ENCODE measurements at regions not wholly inside any gene's neighbourhood (a gene's known extent, or its start where the extent isn't known, plus 50 kb on each side); places are given as distances from the start of the nearest gene placed in this dataset.

DNA sequence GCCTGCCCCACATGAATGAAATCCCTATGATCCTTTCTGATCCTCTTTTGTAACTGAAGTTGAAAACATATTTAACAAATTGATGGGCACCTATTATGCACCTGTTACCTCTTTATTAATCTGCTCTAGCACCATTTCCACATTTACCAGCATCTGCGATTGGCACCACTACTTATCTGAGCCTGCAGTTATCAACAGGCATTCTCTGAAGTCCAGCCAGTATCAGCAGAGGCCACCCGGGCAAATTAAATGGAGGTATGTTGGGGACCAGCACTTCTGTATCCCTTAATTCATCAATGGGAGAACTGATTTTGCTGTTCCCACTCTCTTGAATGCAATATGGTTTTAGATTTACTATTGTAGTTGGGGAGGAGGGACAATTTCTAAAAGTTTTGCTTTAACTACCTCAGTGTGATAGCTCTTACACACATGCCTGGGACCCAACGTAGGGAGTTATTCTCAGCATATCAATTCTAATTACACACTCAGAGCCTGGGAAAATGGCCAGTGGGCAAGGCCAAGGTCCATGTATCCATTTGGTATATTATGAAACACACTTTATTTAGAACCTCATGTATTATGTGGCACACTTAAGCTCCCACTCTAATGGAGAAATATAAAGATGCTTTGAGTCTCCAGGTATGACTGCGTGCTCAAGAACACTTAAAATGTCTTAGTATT is 1927.1 kb upstream of the PCDH7 start:
- TF ChIP-seq, protein P1, sequence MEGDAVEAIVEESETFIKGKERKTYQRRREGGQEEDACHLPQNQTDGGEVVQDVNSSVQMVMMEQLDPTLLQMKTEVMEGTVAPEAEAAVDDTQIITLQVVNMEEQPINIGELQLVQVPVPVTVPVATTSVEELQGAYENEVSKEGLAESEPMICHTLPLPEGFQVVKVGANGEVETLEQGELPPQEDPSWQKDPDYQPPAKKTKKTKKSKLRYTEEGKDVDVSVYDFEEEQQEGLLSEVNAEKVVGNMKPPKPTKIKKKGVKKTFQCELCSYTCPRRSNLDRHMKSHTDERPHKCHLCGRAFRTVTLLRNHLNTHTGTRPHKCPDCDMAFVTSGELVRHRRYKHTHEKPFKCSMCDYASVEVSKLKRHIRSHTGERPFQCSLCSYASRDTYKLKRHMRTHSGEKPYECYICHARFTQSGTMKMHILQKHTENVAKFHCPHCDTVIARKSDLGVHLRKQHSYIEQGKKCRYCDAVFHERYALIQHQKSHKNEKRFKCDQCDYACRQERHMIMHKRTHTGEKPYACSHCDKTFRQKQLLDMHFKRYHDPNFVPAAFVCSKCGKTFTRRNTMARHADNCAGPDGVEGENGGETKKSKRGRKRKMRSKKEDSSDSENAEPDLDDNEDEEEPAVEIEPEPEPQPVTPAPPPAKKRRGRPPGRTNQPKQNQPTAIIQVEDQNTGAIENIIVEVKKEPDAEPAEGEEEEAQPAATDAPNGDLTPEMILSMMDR (IDR thresholded peaks at IDR 0.05) = no peak

DNA sequence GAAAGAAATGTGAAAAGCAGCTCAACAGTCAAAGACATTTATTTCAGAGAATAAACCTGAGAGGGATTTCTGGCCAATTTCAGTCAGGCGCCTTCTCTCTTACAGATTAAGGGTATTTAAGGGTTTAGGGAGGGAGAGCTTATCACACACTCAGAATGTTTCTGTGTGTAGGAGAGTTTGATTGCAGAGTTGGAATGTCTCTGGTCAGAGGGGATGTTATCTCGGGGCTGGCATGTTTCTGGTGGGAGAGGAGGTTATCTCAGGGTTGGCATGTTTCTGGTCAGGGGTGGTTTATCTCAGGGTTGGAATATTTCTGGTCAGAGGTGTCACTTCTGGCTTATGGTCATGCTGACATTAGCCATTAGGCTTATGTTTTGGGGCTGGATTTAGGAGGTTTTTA is 1920.5 kb upstream of the PCDH7 start:
- TF ChIP-seq, protein P1 (IDR thresholded peaks at IDR 0.05) = no peak

DNA sequence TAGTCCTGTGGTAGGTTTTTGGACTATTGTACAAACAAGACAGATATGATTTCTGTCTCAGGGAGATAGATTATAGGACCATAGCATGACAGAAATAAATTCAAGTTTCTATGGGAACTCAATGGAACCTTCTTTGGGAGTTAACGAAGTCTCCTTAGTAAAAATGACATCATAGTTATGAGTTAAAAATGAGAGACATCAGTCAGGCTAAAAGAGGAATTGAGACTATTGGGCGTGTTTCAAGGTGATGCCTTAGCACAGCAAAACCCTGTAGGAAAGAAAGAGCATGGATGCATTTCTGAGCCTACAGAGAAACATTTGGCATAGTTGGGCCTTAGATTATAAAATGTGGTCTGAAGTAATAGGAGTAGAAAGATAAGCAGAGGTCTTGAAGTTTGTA is 1909.1 kb upstream of the PCDH7 start:
- TF ChIP-seq, protein P1 (IDR thresholded peaks at IDR 0.05) = no peak

DNA sequence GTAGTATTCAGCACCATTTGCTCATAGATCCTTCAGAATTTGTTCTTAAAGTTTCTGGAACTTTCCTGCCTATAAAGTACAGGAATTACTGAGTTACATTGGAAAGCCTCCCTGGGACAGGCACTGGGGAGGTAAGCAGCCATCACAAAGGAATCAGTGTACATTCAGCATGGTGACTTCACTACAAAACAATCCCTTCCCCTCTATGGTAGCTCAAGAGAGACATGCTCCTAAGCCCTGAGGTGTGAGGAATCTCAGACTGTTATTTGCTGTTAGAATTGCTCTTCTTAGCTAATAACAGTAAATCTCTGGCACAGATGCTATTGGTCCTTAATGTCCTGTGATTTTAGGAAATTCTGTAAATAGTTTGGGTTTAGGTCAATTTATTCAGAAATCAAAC is 1898.0 kb upstream of the PCDH7 start:
- TF ChIP-seq, protein P1 (IDR thresholded peaks at IDR 0.05) = no peak

DNA sequence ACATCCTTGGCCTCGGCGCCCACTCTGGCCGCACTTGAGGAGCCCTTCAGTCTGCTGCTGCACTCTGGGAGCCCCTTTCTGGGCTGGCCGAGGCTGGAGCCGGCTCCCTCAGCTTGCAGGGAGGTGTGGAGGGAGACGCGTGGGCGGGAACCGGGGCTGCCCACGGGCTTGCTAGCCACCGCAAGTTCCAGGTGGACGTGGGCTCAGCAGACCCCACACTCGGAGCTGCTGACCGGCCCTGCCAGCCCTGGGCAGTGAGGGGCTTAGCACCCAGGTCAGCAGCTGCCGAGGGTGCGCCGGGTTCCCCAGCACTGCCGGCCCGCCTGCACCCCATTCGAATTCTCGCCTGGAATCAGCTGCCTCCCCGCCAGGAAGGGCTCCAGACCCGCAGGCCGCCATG is 1892.3 kb upstream of the PCDH7 start:
- TF ChIP-seq, protein P1 (IDR thresholded peaks at IDR 0.05) = no peak

DNA sequence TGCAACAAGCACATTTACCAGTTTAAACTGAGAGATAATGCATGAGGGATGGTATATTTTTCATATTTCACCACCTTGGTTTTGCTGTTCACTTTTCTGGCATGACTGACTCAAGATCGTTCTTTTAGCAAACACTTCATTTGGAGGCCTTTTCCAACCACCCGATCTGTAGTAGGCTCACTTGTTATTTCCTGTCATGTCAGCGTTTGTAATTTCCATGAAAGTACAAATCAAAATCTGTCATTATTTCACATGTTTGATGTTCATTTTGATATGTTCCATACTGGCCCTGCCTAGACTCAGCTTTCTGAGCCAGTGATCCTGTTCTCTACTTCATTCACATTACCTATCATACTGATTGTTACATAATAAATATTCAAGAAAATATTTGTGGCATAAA is 1888.3 kb upstream of the PCDH7 start:
- TF ChIP-seq, protein P1 (IDR thresholded peaks at IDR 0.05) = no peak

DNA sequence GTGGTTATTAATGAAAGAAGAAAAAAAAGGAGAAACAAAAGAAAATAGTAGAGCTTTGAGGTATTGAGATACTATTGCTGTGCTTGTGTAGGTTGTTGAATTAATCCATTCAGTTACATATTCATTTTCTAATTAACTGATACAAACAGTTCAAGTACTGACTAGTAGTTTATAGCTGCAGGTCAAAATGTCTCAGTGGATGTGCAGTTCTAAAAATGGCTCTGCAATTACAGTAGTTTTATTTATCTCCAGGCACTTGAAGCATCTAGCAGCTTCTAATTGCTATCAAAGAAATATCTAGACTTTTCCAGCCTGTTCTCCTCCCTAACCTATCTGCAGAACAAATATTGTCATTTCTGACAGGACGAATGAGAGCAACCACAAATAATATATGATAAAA is 1887.7 kb upstream of the PCDH7 start:
- TF ChIP-seq, protein P1 (IDR thresholded peaks at IDR 0.05) = no peak

DNA sequence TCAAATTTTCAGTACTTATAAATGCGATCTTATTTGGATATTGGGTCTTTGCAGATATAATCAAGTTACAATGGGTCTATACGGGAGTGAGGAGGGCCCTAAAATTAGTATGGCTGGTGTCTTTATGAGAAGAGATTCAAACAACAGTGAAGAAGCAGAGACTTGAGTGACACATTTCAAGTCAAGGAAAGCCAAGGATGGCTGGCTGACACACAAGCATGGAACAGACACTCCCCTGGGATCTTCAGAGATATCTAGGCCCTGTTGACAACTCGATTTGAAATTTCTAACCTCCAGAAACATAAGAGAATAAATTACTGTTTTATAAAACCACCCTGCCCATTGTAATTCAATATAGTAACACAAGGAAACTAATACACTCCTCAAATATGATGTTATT is 1886.0 kb upstream of the PCDH7 start:
- TF ChIP-seq, protein P1 (IDR thresholded peaks at IDR 0.05) = no peak
